ENCODE measurements at regions not wholly inside any gene's neighbourhood (a gene's known extent, or its start where the extent isn't known, plus 50 kb on each side); places are given as distances from the start of the nearest gene placed in this dataset.

DNA sequence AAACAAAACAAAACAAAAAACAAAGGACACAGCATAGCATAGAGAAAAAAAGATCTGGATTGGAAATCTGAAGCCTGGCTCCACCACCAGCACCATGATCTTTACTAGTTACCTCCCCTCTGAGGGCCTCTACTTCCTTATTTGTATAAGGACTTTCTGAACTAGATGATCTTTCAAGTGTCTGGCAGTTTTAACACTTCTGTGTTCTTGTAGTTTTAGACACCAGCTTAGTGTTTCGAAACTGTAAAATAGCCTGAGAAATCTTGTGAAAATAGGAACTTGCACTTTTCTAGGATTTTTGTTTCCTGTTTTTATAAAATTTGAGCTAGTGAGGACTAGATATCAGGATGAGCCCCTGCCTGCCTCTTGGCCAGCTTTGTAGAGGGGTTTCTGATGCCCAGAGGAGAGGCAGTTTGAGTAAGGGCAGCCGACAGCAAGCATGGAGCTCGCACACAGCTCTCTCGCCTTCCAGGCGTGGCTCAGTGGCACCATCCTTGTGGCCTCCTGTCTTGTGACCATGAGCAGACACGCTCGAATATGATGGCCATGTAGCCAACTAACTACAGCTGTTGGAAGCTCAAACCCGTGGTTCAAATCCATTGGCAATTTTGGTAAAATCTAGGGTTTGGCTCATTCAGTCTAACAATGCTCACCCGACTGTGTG is 319.0 kb downstream of the KCNRG start:
- no peak for DNase-seq (ENCODE audit: insufficient read length, low spot score, missing footprints)
- H2AFZ ChIP-seq (ENCODE audit: low read length) = peak overlapping the region; percentile 35
- H3K36me3 ChIP-seq (ENCODE audit: insufficient read depth, low read length) = no peaks in the 10 kb centered on the region
- no peaks in the 10 kb centered on the region for H3K79me2 ChIP-seq (ENCODE audit: insufficient read depth, low read length)
- no peak overlapping the region for H3K4me2 ChIP-seq (ENCODE audit: insufficient read depth, low read length)
- TF ChIP-seq, protein P1, sequence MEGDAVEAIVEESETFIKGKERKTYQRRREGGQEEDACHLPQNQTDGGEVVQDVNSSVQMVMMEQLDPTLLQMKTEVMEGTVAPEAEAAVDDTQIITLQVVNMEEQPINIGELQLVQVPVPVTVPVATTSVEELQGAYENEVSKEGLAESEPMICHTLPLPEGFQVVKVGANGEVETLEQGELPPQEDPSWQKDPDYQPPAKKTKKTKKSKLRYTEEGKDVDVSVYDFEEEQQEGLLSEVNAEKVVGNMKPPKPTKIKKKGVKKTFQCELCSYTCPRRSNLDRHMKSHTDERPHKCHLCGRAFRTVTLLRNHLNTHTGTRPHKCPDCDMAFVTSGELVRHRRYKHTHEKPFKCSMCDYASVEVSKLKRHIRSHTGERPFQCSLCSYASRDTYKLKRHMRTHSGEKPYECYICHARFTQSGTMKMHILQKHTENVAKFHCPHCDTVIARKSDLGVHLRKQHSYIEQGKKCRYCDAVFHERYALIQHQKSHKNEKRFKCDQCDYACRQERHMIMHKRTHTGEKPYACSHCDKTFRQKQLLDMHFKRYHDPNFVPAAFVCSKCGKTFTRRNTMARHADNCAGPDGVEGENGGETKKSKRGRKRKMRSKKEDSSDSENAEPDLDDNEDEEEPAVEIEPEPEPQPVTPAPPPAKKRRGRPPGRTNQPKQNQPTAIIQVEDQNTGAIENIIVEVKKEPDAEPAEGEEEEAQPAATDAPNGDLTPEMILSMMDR (IDR thresholded peaks at IDR 0.05; ENCODE audit: extremely low read depth, low read depth, low read length) = no peak
- no peak overlapping the region for H3K27ac ChIP-seq (ENCODE audit: low read depth, low read length)
- H3K9me3 ChIP-seq (ENCODE audit: low read depth, low read length) = no peaks in the 10 kb centered on the region
- no peaks in the 10 kb centered on the region for H3K27me3 ChIP-seq (ENCODE audit: insufficient read depth, low read length)
- H4K20me1 ChIP-seq (ENCODE audit: insufficient read depth, low read length) = no peaks in the 10 kb centered on the region
- no peak overlapping the region for H3K4me3 ChIP-seq (ENCODE audit: insufficient read depth, low read length)
- H3K4me1 ChIP-seq (ENCODE audit: insufficient read depth, low read length) = no peaks in the 10 kb centered on the region

DNA sequence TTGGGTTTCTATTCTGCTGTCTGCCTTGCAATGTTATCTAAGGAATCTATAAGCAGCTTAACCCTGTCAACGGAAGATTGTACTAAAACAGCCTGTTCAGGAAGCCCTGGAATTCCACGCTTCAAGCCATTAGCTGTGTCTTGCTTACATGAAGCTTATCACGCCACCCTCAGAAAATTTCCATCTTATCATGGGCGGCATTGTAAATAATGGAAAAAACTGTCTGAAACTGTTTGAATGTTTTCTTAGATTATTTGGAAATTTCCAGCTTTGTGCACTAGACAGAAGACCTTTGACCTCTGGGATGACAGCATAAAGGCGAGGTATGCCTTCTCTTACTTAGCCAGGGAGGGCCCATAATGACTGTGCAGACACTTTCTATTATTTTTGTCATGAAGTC is 319.7 kb downstream of the KCNRG start:
- no peak overlapping the region for H3K27ac ChIP-seq (ENCODE audit: low read depth, low read length)
- no peak overlapping the region for H3K4me3 ChIP-seq (ENCODE audit: insufficient read depth, low read length)
- no peak overlapping the region for H2AFZ ChIP-seq (ENCODE audit: low read length)
- no peaks in the 10 kb centered on the region for H3K4me1 ChIP-seq (ENCODE audit: insufficient read depth, low read length)
- H4K20me1 ChIP-seq (ENCODE audit: insufficient read depth, low read length) = no peaks in the 10 kb centered on the region
- H3K27me3 ChIP-seq (ENCODE audit: insufficient read depth, low read length) = no peaks in the 10 kb centered on the region
- peak; percentile 48 for DNase-seq (ENCODE audit: insufficient read length, low spot score, missing footprints)
- no peak overlapping the region for H3K4me2 ChIP-seq (ENCODE audit: insufficient read depth, low read length)
- TF ChIP-seq, protein P1 (IDR thresholded peaks at IDR 0.05; ENCODE audit: extremely low read depth, low read depth, low read length) = no peak
- H3K9me3 ChIP-seq (ENCODE audit: low read depth, low read length) = no peaks in the 10 kb centered on the region
- no peaks in the 10 kb centered on the region for H3K79me2 ChIP-seq (ENCODE audit: insufficient read depth, low read length)
- no peaks in the 10 kb centered on the region for H3K36me3 ChIP-seq (ENCODE audit: insufficient read depth, low read length)

DNA sequence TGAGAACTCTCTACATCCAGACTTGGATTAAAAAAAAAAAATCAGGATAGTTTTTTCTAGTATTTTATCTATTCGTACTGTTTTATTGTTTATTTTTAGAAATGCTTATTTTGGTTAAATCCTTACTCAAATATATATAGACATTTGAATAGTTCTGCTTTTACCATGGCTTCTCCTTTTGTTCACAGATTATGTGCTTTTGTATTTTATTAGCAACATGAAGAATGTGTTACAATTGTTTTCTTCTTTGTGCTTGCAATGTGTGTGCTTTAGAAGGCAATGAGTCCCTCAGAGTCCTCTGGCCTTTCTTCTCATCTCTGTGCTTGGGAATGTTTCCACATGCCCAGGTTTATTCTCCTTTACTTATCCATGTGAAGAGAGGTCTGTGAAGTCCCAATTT is 324.0 kb downstream of the KCNRG start:
- Histone ChIP-seq H2AFZ (ENCODE audit: low read length) (no peak overlapping the region), H3K4me2 (ENCODE audit: insufficient read depth, low read length) (no peak overlapping the region), H3K27ac (ENCODE audit: low read depth, low read length) (no peak overlapping the region), H3K79me2 (ENCODE audit: insufficient read depth, low read length) (no peaks in the 10 kb centered on the region), H3K4me1 (ENCODE audit: insufficient read depth, low read length) (no peaks in the 10 kb centered on the region), H3K4me3 (ENCODE audit: insufficient read depth, low read length) (no peak overlapping the region), H4K20me1 (ENCODE audit: insufficient read depth, low read length) (no peaks in the 10 kb centered on the region), H3K36me3 (ENCODE audit: insufficient read depth, low read length) (no peaks in the 10 kb centered on the region), H3K27me3 (ENCODE audit: insufficient read depth, low read length) (no peaks in the 10 kb centered on the region), H3K9me3 (ENCODE audit: low read depth, low read length) (no peaks in the 10 kb centered on the region)
- TF ChIP-seq, protein P1 (IDR thresholded peaks at IDR 0.05; ENCODE audit: extremely low read depth, low read depth, low read length) = no peak
- no peak for DNase-seq (ENCODE audit: insufficient read length, low spot score, missing footprints)

DNA sequence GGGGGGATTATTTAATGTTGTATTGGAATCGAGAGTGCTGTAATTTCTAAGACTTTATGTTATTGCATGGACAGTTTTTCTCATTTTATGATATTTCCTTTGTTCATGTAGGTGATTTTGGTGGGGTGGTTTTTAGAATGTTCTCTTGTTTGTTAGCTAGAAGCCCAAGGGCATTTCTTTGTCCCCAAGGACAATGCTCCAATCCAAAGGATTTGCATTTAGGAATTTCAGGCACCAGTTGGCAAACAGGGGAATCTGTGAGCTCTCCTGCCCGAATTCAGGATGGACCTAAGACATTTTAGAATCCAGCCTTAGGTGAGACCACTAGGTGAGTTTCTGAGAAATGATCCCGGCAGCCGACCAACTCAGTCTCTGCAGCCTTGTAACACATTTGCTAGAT is 324.9 kb downstream of the KCNRG start:
- H2AFZ ChIP-seq (ENCODE audit: low read length) = no peak overlapping the region
- no peaks in the 10 kb centered on the region for H3K36me3 ChIP-seq (ENCODE audit: insufficient read depth, low read length)
- no peaks in the 10 kb centered on the region for H3K4me1 ChIP-seq (ENCODE audit: insufficient read depth, low read length)
- no peaks in the 10 kb centered on the region for H3K27me3 ChIP-seq (ENCODE audit: insufficient read depth, low read length)
- no peaks in the 10 kb centered on the region for H4K20me1 ChIP-seq (ENCODE audit: insufficient read depth, low read length)
- no peak overlapping the region for H3K27ac ChIP-seq (ENCODE audit: low read depth, low read length)
- H3K9me3 ChIP-seq (ENCODE audit: low read depth, low read length) = no peaks in the 10 kb centered on the region
- H3K4me2 ChIP-seq (ENCODE audit: insufficient read depth, low read length) = no peak overlapping the region
- H3K79me2 ChIP-seq (ENCODE audit: insufficient read depth, low read length) = no peaks in the 10 kb centered on the region
- H3K4me3 ChIP-seq (ENCODE audit: insufficient read depth, low read length) = no peak overlapping the region
- DNase-seq (ENCODE audit: insufficient read length, low spot score, missing footprints) = no peak
- TF ChIP-seq, protein P1 (IDR thresholded peaks at IDR 0.05; ENCODE audit: extremely low read depth, low read depth, low read length) = no peak

Data from osteoblast (primary cell).